Coronary artery (tissue), 2 donors: ENCODE measurements at regions not wholly inside any gene's neighbourhood (a gene's known extent, or its start where the extent isn't known, plus 50 kb on each side); places are given as distances from the start of the nearest gene placed in this dataset.

Experiments
- DNase-seq: peaks from one replicate; pipeline ENCODE4 v3.0.0-alpha.2; 2017; ENCODE audit warnings: low spot score
- H3K27ac ChIP-seq, 2 donors: fragments of 200-600 bp; sonication (generic); one replicate each; pipeline ENCODE4 v1.5.1; 2016 to 2019
- H3K4me3 ChIP-seq: fragments of 200-600 bp; sonication (generic); 2 replicates; pipeline ENCODE4 v1.5.1; 2016; ENCODE audit warnings: mild to moderate bottlenecking, moderate library complexity
- CTCF ChIP-seq: fragments of 200-600 bp; sonication (generic); IDR thresholded peaks from one replicate; pipeline ENCODE4 v1.5.1; 2019; ENCODE audit warnings: antibody characterized with exemption

GRCh38 chr2:71791501-71792135 is 338.3 kb downstream of the DYSF start:
- peak; percentile 54 for DNase-seq
- no peak overlapping the region for H3K27ac ChIP-seq
- no peak overlapping the region for H3K4me3 ChIP-seq
- TF ChIP-seq CTCF = no peak

- Histone ChIP-seq H3K27ac (no peak overlapping the region), H3K4me3 (no peak overlapping the region)
- DNase-seq = peak; percentile 61
- TF ChIP-seq CTCF = no peak
Observed at GRCh38 chr2:71791061-71791450, 337.7 kb downstream of the DYSF start.

- Histone ChIP-seq H3K4me3 (no peak overlapping the region), H3K27ac (no peak overlapping the region)
- peak; percentile 68 for DNase-seq
- TF ChIP-seq CTCF = no peak
Observed at GRCh38 chr2:71790226-71791060, 337.1 kb downstream of the DYSF start.

- no peak for TF ChIP-seq CTCF
- Histone ChIP-seq H3K4me3 (no peak overlapping the region), H3K27ac (no peak overlapping the region)
- no peak for DNase-seq
Observed at GRCh38 chr2:71789556-71790204, 336.3 kb downstream of the DYSF start.

- peak; percentile 49 for DNase-seq
- H3K4me3 ChIP-seq = no peak overlapping the region
- no peak overlapping the region for H3K27ac ChIP-seq
- TF ChIP-seq CTCF = no peak
Observed at GRCh38 chr2:71788601-71789240, 335.4 kb downstream of the DYSF start.

- no peak overlapping the region for H3K4me3 ChIP-seq
- H3K27ac ChIP-seq = no peak overlapping the region
- no peak for TF ChIP-seq CTCF
- no peak for DNase-seq
Observed at GRCh38 chr2:71788186-71788525, 334.8 kb downstream of the DYSF start.
